Gastrocnemius medialis (tissue), 4 donors: ENCODE measurements at regions not wholly inside any gene's neighbourhood (a gene's known extent, or its start where the extent isn't known, plus 50 kb on each side); places are given as distances from the start of the nearest gene placed in this dataset.

ENCODE experiments used
- ATAC-seq, 2 donors: fragments of 150-250 bp; one replicate each; pipeline ENCODE4 v1.9.1; 2016
- DNase-seq, 2 donors: peaks; one replicate each; pipeline ENCODE4 v3.0.0-alpha.2; 2019
- H3K27ac ChIP-seq, 4 donors: fragments of 200-600 bp; sonication (generic); 1 replicate in 1 of 4; 2 replicates in 3 of 4; pipeline ENCODE4 v1.5.1; 2016 to 2018; ENCODE audit warnings: mild to moderate bottlenecking in 2 of 4, moderate library complexity in 1 of 4
- H3K27me3 ChIP-seq, 3 donors: fragments of 200-600 bp; sonication (generic) in 2 of 3; 1 replicate in 1 of 3; 2 replicates in 2 of 3; pipeline versions ENCODE4 v1.5.1 to v1.6.0; 2016 to 2019; ENCODE audit warnings: mild to moderate bottlenecking in 1 of 3, moderate library complexity in 1 of 3
- H3K36me3 ChIP-seq, 2 donors: fragments of 200-600 bp; sonication (generic) in 1 of 2; one replicate each; pipeline ENCODE4 v1.5.1; 2017 to 2018
- H3K4me1 ChIP-seq, 2 donors: fragments of 200-600 bp; sonication (generic) in 1 of 2; one replicate each; pipeline ENCODE4 v1.5.1; 2016 to 2017; ENCODE audit warnings: mild to moderate bottlenecking in 2 of 2
- H3K4me3 ChIP-seq, 4 donors: fragments of 200-600 bp; sonication (generic) in 3 of 4; 1 replicate in 1 of 4; 2 replicates in 3 of 4; pipeline ENCODE4 v1.5.1; 2016 to 2019; ENCODE audit warnings: mild to moderate bottlenecking in 2 of 4
- H3K9me3 ChIP-seq, 3 donors: fragments of 200-600 bp; sonication (generic) in 2 of 3; 1 replicate in 1 of 3; 2 replicates in 2 of 3; pipeline ENCODE4 v1.5.1; 2016 to 2019
- POLR2A ChIP-seq, 2 donors: fragments of 450-650 bp; IDR thresholded peaks; one replicate each; pipeline ENCODE4 v1.6.1; 2017; ENCODE audit warnings: antibody characterized with exemption in 2 of 2, mild to moderate bottlenecking in 2 of 2, moderate library complexity in 2 of 2
- in situ Hi-C, 4 donors: fragments of 200-750 bp; cut with MboI; loops; one replicate each; pipeline versions ENCODE4 v1.15.0 to v1.8.0; 2017; ENCODE audit warnings: low sequenced_read_pairs in 4 of 4
- intact Hi-C: fragments of 100-400 bp; cut with DNase I; formaldehyde crosslinking; loops from one replicate; pipeline ENCODE4 v1.15.1; 2023; ENCODE audit warnings: low total_unique reads
- TF ChIP-seq, protein P1 (sequence below), 5 experiments: fragments of 450-650 bp in 3 of 5; fragments of 200-600 bp in 2 of 5; sonication (generic) in 2 of 5; IDR thresholded peaks in 4 of 5; conservative IDR thresholded peaks in 1 of 5; 1 replicate in 4 of 5; 2 replicates in 1 of 5; pipeline ENCODE4 v1.5.1; 2016 to 2019; ENCODE audit warnings: antibody characterized with exemption in 5 of 5, mild to moderate bottlenecking in 3 of 5, moderate library complexity in 3 of 5

DNA sequence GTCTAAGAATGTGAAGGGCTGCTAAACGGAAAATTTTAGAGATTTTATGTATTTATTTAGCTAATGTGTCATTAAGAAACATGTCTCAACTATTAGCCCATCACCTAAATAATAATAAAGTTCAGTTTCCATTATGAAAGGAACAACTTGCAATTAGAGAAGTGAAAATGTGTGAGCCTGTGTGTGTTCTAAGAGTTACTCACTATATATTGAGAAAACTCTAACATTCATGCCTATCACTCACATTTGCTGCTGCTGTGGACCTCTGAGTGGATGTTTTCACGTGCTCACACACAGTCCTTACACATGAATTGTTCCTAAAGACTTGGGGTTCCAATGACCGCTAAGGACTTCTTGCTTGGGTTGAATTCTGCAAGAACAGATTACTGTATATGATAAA is 364.0 kb downstream of the TMA16 start:
- no peaks in the 10 kb centered on the region for H3K9me3 ChIP-seq
- H3K36me3 ChIP-seq = no peaks in the 10 kb centered on the region
- in situ Hi-C loops = no loop called here
- DNase-seq = no peak
- TF ChIP-seq, protein P1, sequence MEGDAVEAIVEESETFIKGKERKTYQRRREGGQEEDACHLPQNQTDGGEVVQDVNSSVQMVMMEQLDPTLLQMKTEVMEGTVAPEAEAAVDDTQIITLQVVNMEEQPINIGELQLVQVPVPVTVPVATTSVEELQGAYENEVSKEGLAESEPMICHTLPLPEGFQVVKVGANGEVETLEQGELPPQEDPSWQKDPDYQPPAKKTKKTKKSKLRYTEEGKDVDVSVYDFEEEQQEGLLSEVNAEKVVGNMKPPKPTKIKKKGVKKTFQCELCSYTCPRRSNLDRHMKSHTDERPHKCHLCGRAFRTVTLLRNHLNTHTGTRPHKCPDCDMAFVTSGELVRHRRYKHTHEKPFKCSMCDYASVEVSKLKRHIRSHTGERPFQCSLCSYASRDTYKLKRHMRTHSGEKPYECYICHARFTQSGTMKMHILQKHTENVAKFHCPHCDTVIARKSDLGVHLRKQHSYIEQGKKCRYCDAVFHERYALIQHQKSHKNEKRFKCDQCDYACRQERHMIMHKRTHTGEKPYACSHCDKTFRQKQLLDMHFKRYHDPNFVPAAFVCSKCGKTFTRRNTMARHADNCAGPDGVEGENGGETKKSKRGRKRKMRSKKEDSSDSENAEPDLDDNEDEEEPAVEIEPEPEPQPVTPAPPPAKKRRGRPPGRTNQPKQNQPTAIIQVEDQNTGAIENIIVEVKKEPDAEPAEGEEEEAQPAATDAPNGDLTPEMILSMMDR (IDR thresholded peaks at IDR 0.05 in 4 of 5, conservative IDR thresholded peaks at IDR 0.05 in 1 of 5) = no peak
- TF ChIP-seq POLR2A (IDR thresholded peaks at IDR 0.05) = no peak
- no peak for ATAC-seq
- intact Hi-C loops = no loop called here
- H3K27me3 ChIP-seq = no peaks in the 10 kb centered on the region
- H3K4me3 ChIP-seq = no peak overlapping the region
- H3K4me1 ChIP-seq = no peaks in the 10 kb centered on the region
- no peak overlapping the region for H3K27ac ChIP-seq

- Histone ChIP-seq H3K4me1 (no peaks in the 10 kb centered on the region), H3K36me3 (no peaks in the 10 kb centered on the region), H3K27me3 (no peaks in the 10 kb centered on the region), H3K9me3 (no peaks in the 10 kb centered on the region), H3K4me3 (no peak overlapping the region), H3K27ac (no peak overlapping the region)
- in situ Hi-C loops (no loop called here), intact Hi-C loops (no loop called here)
- DNase-seq (no peak), ATAC-seq (no peak)
- TF ChIP-seq POLR2A (IDR thresholded peaks at IDR 0.05) = no peak
- TF ChIP-seq, protein P1 (IDR thresholded peaks at IDR 0.05 in 4 of 5, conservative IDR thresholded peaks at IDR 0.05 in 1 of 5) = no peak
Observed at GRCh38 chr4:163863082-163863481, 368.6 kb downstream of the TMA16 start.

- DNase-seq (no peak), ATAC-seq (no peak)
- no peak overlapping the region for H3K4me3 ChIP-seq
- no peaks in the 10 kb centered on the region for H3K27me3 ChIP-seq
- H3K9me3 ChIP-seq = no peaks in the 10 kb centered on the region
- intact Hi-C loops (no loop called here), in situ Hi-C loops (no loop called here)
- no peaks in the 10 kb centered on the region for H3K4me1 ChIP-seq
- TF ChIP-seq, protein P1 (IDR thresholded peaks at IDR 0.05 in 4 of 5, conservative IDR thresholded peaks at IDR 0.05 in 1 of 5) = no peak
- no peak for TF ChIP-seq POLR2A (IDR thresholded peaks at IDR 0.05)
- no peak overlapping the region for H3K27ac ChIP-seq
- no peaks in the 10 kb centered on the region for H3K36me3 ChIP-seq
Observed at GRCh38 chr4:163865010-163865409, 370.5 kb downstream of the TMA16 start.

DNA sequence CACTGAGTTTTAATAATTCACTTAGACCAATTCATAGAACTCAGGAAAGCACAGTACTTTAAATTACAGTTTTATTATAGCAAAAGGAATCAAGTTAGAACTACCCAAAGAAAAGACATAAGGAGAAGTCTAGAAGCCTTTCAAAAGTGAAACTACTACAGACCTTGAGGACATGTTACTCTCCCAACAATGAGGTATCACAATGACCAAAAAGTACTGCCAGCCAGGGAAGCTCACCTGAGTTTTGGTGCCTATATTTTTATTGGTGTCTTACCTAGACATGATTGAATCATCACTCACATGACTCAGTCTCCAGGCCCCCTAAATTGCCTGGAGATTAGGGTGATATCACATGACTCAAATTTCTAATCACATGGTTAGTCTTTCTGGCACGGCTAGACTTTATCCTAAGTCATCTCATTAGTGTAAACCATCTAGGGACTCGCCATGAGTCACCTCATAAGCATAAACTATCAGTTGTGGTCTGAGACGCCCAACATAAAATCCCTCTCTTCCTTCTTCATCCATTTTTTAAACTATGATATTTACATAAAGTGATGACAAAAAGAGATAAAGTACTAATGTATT is 372.3 kb downstream of the TMA16 start:
- TF ChIP-seq, protein P1 (IDR thresholded peaks at IDR 0.05 in 4 of 5, conservative IDR thresholded peaks at IDR 0.05 in 1 of 5) = no peak
- no peak for TF ChIP-seq POLR2A (IDR thresholded peaks at IDR 0.05)
- H3K9me3 ChIP-seq = no peaks in the 10 kb centered on the region
- H3K36me3 ChIP-seq = no peaks in the 10 kb centered on the region
- no peak for ATAC-seq
- in situ Hi-C loops = no loop called here
- H3K4me3 ChIP-seq = no peak overlapping the region
- H3K27ac ChIP-seq = no peak overlapping the region
- no peaks in the 10 kb centered on the region for H3K27me3 ChIP-seq
- intact Hi-C loops = no loop called here
- no peaks in the 10 kb centered on the region for H3K4me1 ChIP-seq
- DNase-seq = no peak

- intact Hi-C loops (no loop called here), in situ Hi-C loops (no loop called here)
- Histone ChIP-seq H3K9me3 (no peaks in the 10 kb centered on the region), H3K4me1 (no peaks in the 10 kb centered on the region), H3K36me3 (no peaks in the 10 kb centered on the region), H3K27me3 (no peaks in the 10 kb centered on the region), H3K27ac (no peak overlapping the region), H3K4me3 (no peak overlapping the region)
- TF ChIP-seq, protein P1 (IDR thresholded peaks at IDR 0.05 in 4 of 5, conservative IDR thresholded peaks at IDR 0.05 in 1 of 5) = no peak
- TF ChIP-seq POLR2A (IDR thresholded peaks at IDR 0.05) = no peak
- DNase-seq = no peak
- no peak for ATAC-seq
Observed at GRCh38 chr4:163868445-163868844, 374.0 kb downstream of the TMA16 start.
